HG02642 (cell line): ENCODE measurements at regions not wholly inside any gene's neighbourhood (a gene's known extent, or its start where the extent isn't known, plus 50 kb on each side); places are given as distances from the start of the nearest gene placed in this dataset.

ENCODE experiments used
- ATAC-seq: cut with Tn5 transposase; IDR thresholded peaks from one replicate; pipeline ENCODE4 v1.9.1; 2021; ENCODE audit warnings: mild to moderate bottlenecking; ENCODE audit not compliant: unreplicated experiment, poor library complexity

DNA sequence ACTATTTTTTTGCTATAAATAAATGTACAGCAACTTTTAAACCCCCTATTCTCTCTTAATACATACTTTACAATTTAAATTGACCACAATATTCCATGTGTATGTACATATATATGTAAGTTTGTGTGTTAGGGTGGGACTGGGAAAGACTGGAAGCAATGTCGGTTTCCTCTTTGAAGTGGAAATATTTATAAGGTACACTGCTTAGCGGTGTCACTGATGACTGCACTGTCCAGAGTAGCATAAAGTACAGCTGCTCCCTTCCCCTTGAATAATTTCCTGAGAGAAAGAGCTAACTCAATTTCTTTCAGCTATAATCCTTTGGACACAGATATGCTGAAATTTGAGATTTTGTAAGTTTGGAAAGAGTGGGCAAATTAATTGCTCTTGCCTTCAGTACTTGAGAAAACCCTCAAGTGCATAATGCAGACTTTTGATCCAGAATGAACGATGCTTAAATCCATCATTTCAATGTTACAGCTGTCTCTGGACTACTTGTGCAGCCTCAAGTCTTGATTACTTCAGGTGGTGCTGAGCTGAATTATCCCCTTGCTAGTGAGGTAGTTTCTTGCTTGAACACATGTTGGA lies 267.0 kb upstream of the CFAP20DC start:
- ATAC-seq, result no peak

- peak; percentile 84 for ATAC-seq
Measured at GRCh38 chr3:59313365-59313764, 263.5 kb upstream of the CFAP20DC start.

GRCh38 chr3:59311231-59311630 lies 261.4 kb upstream of the CFAP20DC start:
- no peak for ATAC-seq

DNA sequence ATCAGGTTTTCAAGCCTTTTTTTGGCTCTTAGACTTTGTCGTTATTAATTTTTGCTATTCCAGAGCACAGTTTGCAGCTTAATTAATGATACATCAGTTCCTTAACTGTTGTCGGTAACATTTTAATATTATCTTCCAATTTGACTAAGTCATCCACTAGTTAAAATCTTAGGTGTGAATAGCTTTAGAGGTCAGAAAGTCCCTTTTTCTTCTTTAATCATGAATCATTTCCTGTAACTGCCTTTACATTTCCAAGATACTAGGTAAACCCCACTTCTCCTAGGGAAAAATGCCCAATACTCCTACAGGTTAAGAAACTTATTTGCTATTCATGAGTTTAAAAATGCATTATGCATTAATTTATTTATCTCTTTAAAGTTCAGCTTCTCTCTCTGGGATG lies 260.9 kb upstream of the CFAP20DC start:
- no peak for ATAC-seq

DNA sequence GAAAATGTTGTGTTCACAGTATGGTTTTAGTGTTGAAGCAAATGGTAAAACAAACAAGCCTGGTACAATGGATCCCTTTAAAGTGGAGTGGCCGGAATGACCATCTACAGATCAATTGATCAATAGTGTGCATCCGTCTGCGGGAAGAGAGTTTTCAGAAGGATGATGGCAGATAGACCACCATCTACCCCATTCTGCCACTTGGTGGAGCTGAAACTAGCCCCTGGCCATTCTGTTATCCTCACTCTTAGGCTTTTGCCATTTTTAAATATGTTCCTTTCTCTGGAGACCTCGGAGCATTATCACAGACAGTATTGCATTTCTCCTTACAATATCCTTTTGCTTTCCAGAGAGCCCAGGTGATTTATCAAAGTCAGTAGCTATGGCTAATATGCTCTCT lies 258.9 kb upstream of the CFAP20DC start:
- ATAC-seq, result no peak

DNA sequence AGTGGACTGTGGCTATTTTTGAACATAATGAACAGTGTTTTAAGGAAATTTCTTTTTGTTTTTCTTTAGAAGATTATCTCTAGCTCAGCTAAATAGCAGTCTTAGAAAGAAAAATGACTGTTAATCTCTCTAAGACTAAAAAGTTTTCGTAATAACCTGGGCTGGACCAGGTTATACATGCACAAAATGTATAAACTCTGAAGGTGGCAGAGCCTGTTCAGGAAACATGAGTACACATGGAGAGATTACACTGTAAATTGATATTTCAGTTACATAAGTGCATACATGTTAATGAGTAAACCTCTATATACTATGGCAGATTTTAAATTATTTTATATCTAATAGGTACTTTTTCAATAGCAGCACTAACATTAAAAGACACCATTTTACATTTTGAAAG lies 258.2 kb upstream of the CFAP20DC start:
- no peak for ATAC-seq

- no peak for ATAC-seq
Measured at GRCh38 chr3:59306436-59306835, 256.6 kb upstream of the CFAP20DC start.

DNA sequence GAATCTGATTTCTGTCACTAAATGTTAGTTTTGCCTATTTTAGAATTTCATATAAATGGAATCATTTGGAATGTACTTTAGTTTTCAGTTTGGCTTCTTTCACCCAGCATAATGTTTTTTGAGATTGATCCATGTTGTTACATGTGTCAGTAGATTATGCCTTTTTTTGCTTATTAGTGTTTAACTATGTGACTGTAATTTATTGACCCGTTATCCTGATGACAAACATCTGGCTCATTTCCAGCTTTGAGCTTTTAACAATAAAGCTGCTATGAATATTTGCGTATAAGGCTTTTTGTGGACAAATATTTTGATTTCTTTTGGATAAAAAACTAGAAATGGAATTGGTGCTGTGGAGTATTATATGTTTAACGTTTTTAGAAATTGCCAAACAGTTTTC lies 254.5 kb upstream of the CFAP20DC start:
- ATAC-seq, result no peak

DNA sequence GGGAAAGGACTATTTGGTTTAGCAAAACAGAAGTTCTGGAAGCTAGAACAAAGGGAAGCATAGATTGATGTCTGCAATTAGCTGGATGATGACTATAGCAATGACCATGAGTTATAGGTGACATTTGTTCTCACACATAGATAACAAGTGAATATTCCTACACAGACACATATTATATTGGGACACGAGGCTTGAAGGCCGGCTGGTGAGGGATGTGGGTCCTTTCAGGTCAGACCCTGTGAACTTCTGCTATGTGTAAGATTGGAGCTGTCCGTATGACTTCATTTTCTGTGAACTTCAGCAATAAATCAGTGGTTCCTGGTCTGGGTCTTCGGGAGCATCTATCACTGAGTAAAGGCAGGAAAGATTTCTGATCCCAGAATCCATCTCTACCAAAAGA lies 253.6 kb upstream of the CFAP20DC start:
- ATAC-seq, result no peak

GRCh38 chr3:59302442-59302841 lies 252.6 kb upstream of the CFAP20DC start:
- no peak for ATAC-seq

DNA sequence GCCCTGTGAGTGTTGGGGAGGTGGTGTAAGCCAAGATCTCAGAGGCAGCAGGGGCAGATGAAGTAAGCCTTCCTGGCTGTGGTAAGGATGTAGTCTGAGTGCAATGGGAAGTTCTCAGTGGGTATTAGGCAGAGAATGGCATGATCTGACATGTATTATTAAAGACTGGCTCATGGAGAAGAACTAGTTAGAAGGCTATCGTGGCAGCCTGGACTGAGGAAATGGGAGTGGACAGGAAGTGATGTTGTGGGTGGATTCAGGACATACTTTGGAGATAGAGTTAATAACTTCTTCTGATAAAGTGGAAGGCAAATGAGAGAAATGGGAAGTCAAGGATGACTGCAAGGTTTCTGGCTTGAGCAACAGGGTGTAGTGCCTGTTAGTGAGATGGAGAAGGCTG lies 250.9 kb upstream of the CFAP20DC start:
- ATAC-seq, result no peak

GRCh38 chr3:59299561-59299960 lies 249.7 kb upstream of the CFAP20DC start:
- no peak for ATAC-seq

- no peak for ATAC-seq
Measured at GRCh38 chr3:59290358-59290757, 240.5 kb upstream of the CFAP20DC start.

DNA sequence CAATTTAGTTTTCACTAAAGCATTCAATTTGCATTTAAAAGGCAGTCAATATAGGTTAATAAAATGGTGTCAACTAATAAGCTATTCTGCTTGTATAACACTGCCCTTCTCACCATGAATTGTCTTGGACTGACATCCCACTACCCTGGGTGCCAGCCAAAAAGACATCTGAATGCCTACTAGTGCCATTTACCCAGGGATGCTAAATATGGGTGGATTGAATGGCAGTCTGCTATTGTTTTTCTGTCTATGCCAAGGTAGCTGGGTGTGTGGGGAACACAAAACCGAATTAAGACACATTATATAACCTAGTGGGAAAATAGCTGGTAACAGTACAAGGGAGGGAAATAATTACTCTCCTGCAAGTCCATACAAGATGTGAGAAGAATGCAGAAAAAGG lies 240.0 kb upstream of the CFAP20DC start:
- ATAC-seq, result no peak

GRCh38 chr3:59288951-59289350 lies 239.1 kb upstream of the CFAP20DC start:
- ATAC-seq, result no peak

DNA sequence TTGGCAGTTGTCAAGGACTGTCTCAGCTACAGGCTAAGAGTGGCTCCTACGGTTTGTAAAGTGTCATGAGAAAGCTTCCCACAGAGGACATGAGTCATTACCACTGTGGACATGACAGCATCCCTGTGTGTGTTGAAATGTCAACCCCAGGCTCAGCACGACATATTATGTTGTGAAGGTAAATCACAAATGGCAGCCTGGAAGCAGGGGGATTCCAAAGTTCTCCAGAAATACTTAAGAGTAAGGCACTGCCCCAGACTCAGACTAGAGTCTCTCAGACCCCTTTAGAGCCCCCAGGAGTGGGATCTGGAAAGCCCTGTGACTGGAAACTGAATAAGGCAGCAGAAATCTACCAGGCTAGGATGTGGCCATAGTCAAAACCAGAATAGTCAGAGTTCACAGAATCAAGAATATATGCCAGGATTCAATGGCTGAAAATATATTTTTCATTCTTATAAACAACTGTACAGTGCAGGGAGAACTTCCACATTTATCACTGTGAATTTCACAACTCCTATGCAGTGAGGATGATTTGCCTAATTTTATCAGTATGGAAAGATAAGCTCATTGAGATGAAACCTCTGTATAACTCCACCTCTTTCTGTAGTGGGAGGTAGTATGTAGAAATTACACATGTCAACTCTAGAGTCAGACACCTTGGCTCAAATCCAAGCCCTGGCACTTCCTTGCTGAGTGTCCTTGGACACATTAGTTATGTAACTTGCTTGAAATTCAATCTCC lies 237.1 kb upstream of the CFAP20DC start:
- ATAC-seq, result no peak

DNA sequence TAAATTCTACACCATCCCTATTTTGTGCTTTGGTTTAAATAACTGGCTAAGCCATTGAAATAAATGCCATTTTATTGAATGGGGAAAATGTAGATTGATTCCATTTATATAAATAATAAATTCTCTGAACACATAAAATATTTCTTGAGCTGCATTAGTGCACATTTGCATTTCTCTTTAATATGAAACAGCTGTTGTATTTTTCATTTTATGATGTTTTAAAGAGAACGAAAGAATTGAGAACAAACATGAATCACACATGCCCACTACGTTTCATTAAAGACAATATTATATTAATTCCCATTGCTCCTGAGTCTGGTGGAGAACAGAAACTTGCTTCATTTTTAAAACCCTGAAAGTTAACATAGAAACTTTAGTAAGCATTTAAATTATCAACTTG lies 235.7 kb upstream of the CFAP20DC start:
- no peak for ATAC-seq

DNA sequence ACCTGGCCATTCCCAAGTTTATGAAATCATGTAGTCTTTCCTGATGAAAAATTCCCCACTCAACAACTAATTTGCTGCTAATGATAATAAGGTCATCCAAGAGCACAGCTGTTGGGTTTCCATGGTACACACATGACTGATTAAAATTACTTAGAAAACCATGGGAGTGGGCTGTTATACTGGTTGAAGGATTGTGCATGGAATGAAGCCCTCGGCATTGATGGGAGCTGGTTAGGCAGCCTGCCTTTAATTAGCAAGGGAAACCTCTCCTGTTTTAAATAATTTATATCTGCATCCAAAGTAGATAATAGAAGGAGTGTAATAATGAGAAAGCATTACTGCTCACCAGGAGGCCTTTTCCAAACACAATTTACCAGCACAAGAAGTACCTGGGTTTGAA lies 235.1 kb upstream of the CFAP20DC start:
- ATAC-seq, result no peak

GRCh38 chr3:59280113-59280512 lies 230.3 kb upstream of the CFAP20DC start:
- no peak for ATAC-seq

GRCh38 chr3:59277816-59278215 lies 228.0 kb upstream of the CFAP20DC start:
- no peak for ATAC-seq

DNA sequence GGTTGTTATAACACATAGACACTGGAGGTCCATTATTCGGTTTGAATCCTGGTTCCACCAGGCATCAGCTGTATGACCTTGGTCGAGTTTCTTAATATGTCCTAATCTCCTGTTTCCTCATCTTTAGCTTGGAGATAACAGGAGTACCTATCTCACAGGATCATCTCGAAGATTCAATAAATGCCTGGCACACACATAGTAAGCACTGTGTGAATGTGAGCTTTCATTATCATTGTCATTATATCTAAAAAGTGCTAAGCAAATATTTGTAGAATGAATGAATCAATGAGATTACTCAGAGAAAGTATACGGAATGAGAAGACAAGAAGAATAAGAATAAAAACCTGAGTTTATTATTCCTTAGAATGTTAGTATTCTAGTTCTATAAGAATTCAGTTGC lies 227.4 kb upstream of the CFAP20DC start:
- no peak for ATAC-seq

- ATAC-seq, result no peak
Measured at GRCh38 chr3:59273976-59274375, 224.2 kb upstream of the CFAP20DC start.
